H1 (cell line): ENCODE measurements at regions not wholly inside any gene's neighbourhood (a gene's known extent, or its start where the extent isn't known, plus 50 kb on each side); places are given as distances from the start of the nearest gene placed in this dataset.

ENCODE experiments used
- BACH1 ChIP-seq: IDR thresholded peaks from 2 replicates; pipeline ENCODE4 v1.6.1; 2012; ENCODE audit warnings: low read length, improper control_type of control experiment
- CHD2 ChIP-seq: IDR thresholded peaks from 2 replicates; pipeline ENCODE4 v1.6.1; 2012; ENCODE audit warnings: low read length, improper control_type of control experiment
- CREB1 ChIP-seq: IDR thresholded peaks from 2 replicates; pipeline ENCODE4 v1.6.1; 2012; ENCODE audit warnings: inconsistent platforms
- JUND ChIP-seq: IDR thresholded peaks from 2 replicates; pipeline ENCODE4 v1.6.1; 2011; ENCODE audit warnings: mild to moderate bottlenecking, improper control_type of control experiment, low read length
- KDM4A ChIP-seq: IDR thresholded peaks from one replicate; pipeline ENCODE4 v1.7.1; 2012; ENCODE audit warnings: low read depth, mild to moderate bottlenecking, moderate library complexity, low read length, inconsistent platforms; ENCODE audit not compliant: severe bottlenecking

DNA sequence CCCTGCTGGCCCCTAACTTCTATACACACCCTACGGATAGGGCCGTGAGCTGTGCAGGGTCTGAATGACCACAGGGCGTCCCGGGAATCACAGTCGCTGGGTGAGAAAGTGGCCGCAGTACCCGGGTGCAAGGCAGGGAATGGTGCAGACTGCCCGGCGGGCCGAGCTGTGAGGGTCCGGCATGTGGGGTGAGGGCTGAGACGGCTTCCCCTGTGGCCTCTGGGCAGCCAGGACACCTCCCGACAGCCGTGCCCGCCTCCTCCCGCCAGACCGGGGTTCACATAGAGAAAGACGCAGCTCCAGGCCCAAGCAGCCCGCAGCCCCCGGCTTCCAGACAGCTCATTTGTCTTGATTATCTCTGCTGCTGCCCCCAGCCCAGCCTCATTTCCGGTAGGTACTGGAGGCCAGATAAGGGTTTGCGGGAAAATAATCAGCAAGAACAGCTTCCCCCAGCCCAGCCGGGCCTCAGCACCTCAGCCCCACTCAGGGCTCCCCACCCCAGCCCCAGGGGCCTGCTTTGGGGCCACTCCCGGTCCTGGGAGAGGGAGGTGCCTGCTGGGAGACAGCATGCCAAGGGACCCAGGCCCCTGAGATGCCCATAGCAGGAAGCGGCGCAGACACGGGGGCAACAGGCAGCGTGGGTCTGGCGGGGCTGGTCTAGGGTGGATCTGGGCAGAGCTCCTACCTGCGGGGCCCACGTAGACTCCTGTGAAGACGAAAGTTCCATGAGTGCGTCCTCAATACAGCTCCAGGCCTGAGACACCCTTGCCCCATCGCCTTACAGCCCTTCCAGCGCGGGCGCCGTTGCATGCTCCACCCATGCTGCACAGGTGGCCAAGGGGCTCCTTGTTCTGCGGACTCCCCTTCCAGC lies 123.1 kb downstream of the BRD1 start (continued):
- no peak for TF ChIP-seq CHD2
- no peak for TF ChIP-seq KDM4A
- no peak for TF ChIP-seq CREB1
- no peak for TF ChIP-seq JUND
- no peak for TF ChIP-seq BACH1
